ENCODE measurements at regions not wholly inside any gene's neighbourhood (a gene's known extent, or its start where the extent isn't known, plus 50 kb on each side); places are given as distances from the start of the nearest gene placed in this dataset.

- no peak for TF ChIP-seq POLR2A (IDR thresholded peaks at IDR 0.05)
- no peak for TF ChIP-seq CTCF (IDR thresholded peaks at IDR 0.05)
These were observed 177.4 kb upstream of the PLN start for GRCh38 chr6:118370722-118371121.
